CD4-positive, alpha-beta T cell (primary cell): ENCODE measurements at regions not wholly inside any gene's neighbourhood (a gene's known extent, or its start where the extent isn't known, plus 50 kb on each side); places are given as distances from the start of the nearest gene placed in this dataset.

Source experiments
- ATAC-seq: fragments of 200-7000 bp; cut with Tn5 transposase; one replicate; pipeline ENCODE4 v1.10.0; 2022; ENCODE audit warnings: mild to moderate bottlenecking; ENCODE audit not compliant: poor library complexity
- CTCF ChIA-PET: fragments of 350-600 bp; sonication (Branson Sonifier 250); formaldehyde crosslinking; loops from one replicate; lab custom pipeline; 2021; ENCODE audit warnings: antibody characterized with exemption, inconsistent platforms; lab: Charles Lee
- POLR2A ChIA-PET: fragments of 350-600 bp; sonication (Branson Sonifier 250); formaldehyde crosslinking; loops from one replicate; lab custom pipeline; 2021; ENCODE audit warnings: antibody characterized with exemption, inconsistent platforms; lab: Charles Lee
- DNase-seq, 14 experiments: peaks; one replicate each; pipeline ENCODE4 v3.0.0-alpha.2; 2013 to 2020; ENCODE audit warnings: mixed read lengths in 2 of 14
- H3K27ac ChIP-seq, 2 donors: one replicate each; pipeline versions ENCODE4 v1.5.1 to v1.7.0; 2013; ENCODE audit warnings: low read length in 2 of 2, low read depth in 1 of 2, mild to moderate bottlenecking in 1 of 2
- H3K27me3 ChIP-seq, 2 experiments: 1 replicate in 1 of 2; 2 replicates in 1 of 2; pipeline versions ENCODE4 v1.6.1 to v1.7.0; 2013; ENCODE audit warnings: low read length in 2 of 2, control low read depth in 1 of 2, mild to moderate bottlenecking in 1 of 2, moderate library complexity in 1 of 2; ENCODE audit not compliant: insufficient read depth in 2 of 2, control insufficient read depth in 1 of 2
- H3K36me3 ChIP-seq: one replicate; pipeline ENCODE4 v1.6.1; 2013; ENCODE audit warnings: low read length, control low read depth; ENCODE audit not compliant: insufficient read depth
- H3K4me1 ChIP-seq: one replicate; pipeline ENCODE4 v1.6.1; 2013; ENCODE audit warnings: low read length, control low read depth; ENCODE audit not compliant: insufficient read depth
- H3K4me3 ChIP-seq: one replicate; pipeline ENCODE4 v1.5.1; 2013; ENCODE audit warnings: mild to moderate bottlenecking, low read length, moderate library complexity
- H3K9me3 ChIP-seq, 2 experiments: 1 replicate in 1 of 2; 2 replicates in 1 of 2; pipeline versions ENCODE4 v1.6.1 to v1.7.0; 2013; ENCODE audit warnings: low read length in 2 of 2, mild to moderate bottlenecking in 2 of 2, control low read depth in 1 of 2, moderate library complexity in 1 of 2; ENCODE audit not compliant: control insufficient read depth in 1 of 2, insufficient read depth in 1 of 2
- H3K27ac Mint-ChIP-seq: one replicate; pipeline ENCODE4 v1.8.0; 2020; ENCODE audit warnings: mixed read lengths
- H3K27me3 Mint-ChIP-seq: one replicate; pipeline ENCODE4 v1.8.0; 2021; ENCODE audit warnings: mixed read lengths
- H3K36me3 Mint-ChIP-seq: one replicate; pipeline ENCODE4 v1.8.0; 2021; ENCODE audit warnings: low read depth, mixed read lengths
- H3K4me1 Mint-ChIP-seq: one replicate; pipeline ENCODE4 v1.8.0; 2021; ENCODE audit warnings: low read depth, mixed read lengths
- H3K4me3 Mint-ChIP-seq: one replicate; pipeline ENCODE4 v1.8.0; 2020; ENCODE audit warnings: mild to moderate bottlenecking, mixed read lengths
- H3K9me3 Mint-ChIP-seq: one replicate; pipeline ENCODE4 v1.8.0; 2020; ENCODE audit warnings: mixed read lengths
- CTCF ChIP-seq: fragments of 200-600 bp; IDR thresholded peaks from one replicate; pipeline ENCODE4 v1.8.0; 2022; ENCODE audit warnings: antibody characterized with exemption, mild to moderate bottlenecking
- intact Hi-C, 2 experiments: fragments of 100-400 bp; cut with DNase I in 1 of 2; cut with micrococcal nuclease in 1 of 2; formaldehyde crosslinking; loops; one replicate each; pipeline versions ENCODE4 v1.15.1 to v1.9.0; 2023 to 2025; cut with DNase I, micrococcal nuclease

- peaks cover 5% of the 10 kb centered on the region for H3K9me3 Mint-ChIP-seq
- DNase-seq (no peak), ATAC-seq (no peak)
- H3K4me1 Mint-ChIP-seq: no peaks in the 10 kb centered on the region
- no peaks in the 10 kb centered on the region for H3K27me3 Mint-ChIP-seq
- CTCF ChIA-PET: no interaction called here
- Histone ChIP-seq H3K27me3 (no peaks in the 10 kb centered on the region), H3K9me3 (no peaks in the 10 kb centered on the region), H3K36me3 (no peaks in the 10 kb centered on the region), H3K27ac (no peak overlapping the region), H3K4me3 (no peak overlapping the region), H3K4me1 (no peaks in the 10 kb centered on the region)
- POLR2A ChIA-PET: no interaction called here
- intact Hi-C loops: no loop called here
- H3K4me3 Mint-ChIP-seq: no peak overlapping the region
- H3K36me3 Mint-ChIP-seq: no peaks in the 10 kb centered on the region
- H3K27ac Mint-ChIP-seq: no peak overlapping the region
- no peak for TF ChIP-seq CTCF
Measured at GRCh38 chr1:177659281-177659680, 310.6 kb downstream of the SEC16B start.

GRCh38 chr1:177656598-177656997 lies 313.3 kb downstream of the SEC16B start:
- H3K4me1 ChIP-seq: no peaks in the 10 kb centered on the region
- ChIA-PET POLR2A (no interaction called here), CTCF (no interaction called here)
- peaks cover 13% of the 10 kb centered on the region for H3K9me3 Mint-ChIP-seq
- H3K4me3 Mint-ChIP-seq: no peak overlapping the region
- no peaks in the 10 kb centered on the region for H3K4me1 Mint-ChIP-seq
- no peaks in the 10 kb centered on the region for H3K27me3 Mint-ChIP-seq
- H3K36me3 ChIP-seq: no peaks in the 10 kb centered on the region
- no peaks in the 10 kb centered on the region for H3K9me3 ChIP-seq
- no peaks in the 10 kb centered on the region for H3K27me3 ChIP-seq
- no peak overlapping the region for H3K27ac Mint-ChIP-seq
- ATAC-seq (no peak), DNase-seq (no peak)
- intact Hi-C loops: no loop called here
- TF ChIP-seq CTCF: no peak
- H3K36me3 Mint-ChIP-seq: no peaks in the 10 kb centered on the region
- H3K27ac ChIP-seq: no peak overlapping the region
- H3K4me3 ChIP-seq: no peak overlapping the region

- Mint-ChIP-seq H3K27ac (no peak overlapping the region), H3K4me3 (no peak overlapping the region), H3K36me3 (no peaks in the 10 kb centered on the region), H3K27me3 (no peaks in the 10 kb centered on the region), H3K9me3 (peaks cover 9% of the 10 kb centered on the region), H3K4me1 (no peaks in the 10 kb centered on the region)
- intact Hi-C loops: no loop called here
- POLR2A ChIA-PET: no interaction called here
- CTCF ChIA-PET: no interaction called here
- no peak overlapping the region for H3K4me3 ChIP-seq
- no peak for DNase-seq
- H3K9me3 ChIP-seq: no peaks in the 10 kb centered on the region
- H3K4me1 ChIP-seq: no peaks in the 10 kb centered on the region
- no peaks in the 10 kb centered on the region for H3K36me3 ChIP-seq
- no peak overlapping the region for H3K27ac ChIP-seq
- ATAC-seq: no peak
- H3K27me3 ChIP-seq: no peaks in the 10 kb centered on the region
- no peak for TF ChIP-seq CTCF
Measured at GRCh38 chr1:177650947-177651346, 318.9 kb downstream of the SEC16B start.
